ENCODE measurements at regions not wholly inside any gene's neighbourhood (a gene's known extent, or its start where the extent isn't known, plus 50 kb on each side); places are given as distances from the start of the nearest gene placed in this dataset.

GRCh38 chr13:103324641-103325040, 258.4 kb upstream of the SLC10A2 start:
- Histone ChIP-seq H3K27ac (no peak overlapping the region), H3K4me1 (no peaks in the 10 kb centered on the region), H3K9me3 (no peaks in the 10 kb centered on the region), H3K36me3 (no peaks in the 10 kb centered on the region), H3K4me3 (no peak overlapping the region), H3K27me3 (no peaks in the 10 kb centered on the region)
- no peak for DNase-seq (ENCODE audit: low spot score)
- TF ChIP-seq, protein P1, sequence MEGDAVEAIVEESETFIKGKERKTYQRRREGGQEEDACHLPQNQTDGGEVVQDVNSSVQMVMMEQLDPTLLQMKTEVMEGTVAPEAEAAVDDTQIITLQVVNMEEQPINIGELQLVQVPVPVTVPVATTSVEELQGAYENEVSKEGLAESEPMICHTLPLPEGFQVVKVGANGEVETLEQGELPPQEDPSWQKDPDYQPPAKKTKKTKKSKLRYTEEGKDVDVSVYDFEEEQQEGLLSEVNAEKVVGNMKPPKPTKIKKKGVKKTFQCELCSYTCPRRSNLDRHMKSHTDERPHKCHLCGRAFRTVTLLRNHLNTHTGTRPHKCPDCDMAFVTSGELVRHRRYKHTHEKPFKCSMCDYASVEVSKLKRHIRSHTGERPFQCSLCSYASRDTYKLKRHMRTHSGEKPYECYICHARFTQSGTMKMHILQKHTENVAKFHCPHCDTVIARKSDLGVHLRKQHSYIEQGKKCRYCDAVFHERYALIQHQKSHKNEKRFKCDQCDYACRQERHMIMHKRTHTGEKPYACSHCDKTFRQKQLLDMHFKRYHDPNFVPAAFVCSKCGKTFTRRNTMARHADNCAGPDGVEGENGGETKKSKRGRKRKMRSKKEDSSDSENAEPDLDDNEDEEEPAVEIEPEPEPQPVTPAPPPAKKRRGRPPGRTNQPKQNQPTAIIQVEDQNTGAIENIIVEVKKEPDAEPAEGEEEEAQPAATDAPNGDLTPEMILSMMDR (IDR thresholded peaks at IDR 0.05) = no peak

DNA sequence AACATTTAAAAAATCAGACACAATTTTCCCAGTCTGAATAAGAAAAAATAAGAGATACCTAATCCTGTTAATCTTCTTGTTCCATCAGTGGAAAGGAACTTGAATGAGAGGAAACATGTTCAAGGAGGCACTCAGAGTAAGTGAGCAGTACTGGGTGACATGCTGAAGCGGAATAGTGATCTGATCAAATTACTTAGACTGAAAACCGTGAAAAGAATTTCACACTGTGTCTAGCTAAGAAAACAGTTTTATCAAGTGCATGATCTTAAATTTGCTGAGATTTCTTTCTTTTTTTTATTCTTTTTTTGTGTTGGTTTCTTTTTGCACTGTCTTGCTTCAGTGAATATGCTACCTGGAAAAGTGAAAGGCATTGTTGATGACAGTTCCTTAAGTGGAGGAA, 249.5 kb upstream of the SLC10A2 start:
- no peak overlapping the region for H3K4me3 ChIP-seq
- H3K4me1 ChIP-seq = no peaks in the 10 kb centered on the region
- H3K36me3 ChIP-seq = no peaks in the 10 kb centered on the region
- no peak overlapping the region for H3K27ac ChIP-seq
- DNase-seq (ENCODE audit: low spot score) = no peak
- H3K27me3 ChIP-seq = no peaks in the 10 kb centered on the region
- TF ChIP-seq, protein P1 (IDR thresholded peaks at IDR 0.05) = no peak
- no peaks in the 10 kb centered on the region for H3K9me3 ChIP-seq

DNA sequence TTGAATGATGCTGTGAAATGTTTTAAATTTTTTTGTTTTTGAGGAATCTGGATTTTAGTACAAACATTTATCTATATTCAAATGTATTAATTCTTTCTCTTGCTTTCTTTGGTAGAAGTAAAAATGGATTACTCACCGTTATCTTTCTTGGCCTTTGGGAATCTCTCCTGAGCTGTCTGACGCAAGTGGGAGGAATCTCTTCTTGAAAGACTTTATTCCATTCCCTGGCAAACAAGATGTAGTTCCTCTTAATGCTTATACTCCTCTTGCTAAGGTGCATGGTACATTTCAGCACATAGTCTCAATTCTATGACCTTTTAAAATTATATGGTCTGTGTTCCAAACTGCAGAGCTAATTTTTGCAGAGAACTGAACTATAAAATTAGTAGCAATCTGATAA, 246.2 kb upstream of the SLC10A2 start:
- no peaks in the 10 kb centered on the region for H3K36me3 ChIP-seq
- H3K27ac ChIP-seq = no peak overlapping the region
- H3K4me1 ChIP-seq = no peaks in the 10 kb centered on the region
- TF ChIP-seq, protein P1 (IDR thresholded peaks at IDR 0.05) = no peak
- no peaks in the 10 kb centered on the region for H3K9me3 ChIP-seq
- no peak for DNase-seq (ENCODE audit: low spot score)
- no peak overlapping the region for H3K4me3 ChIP-seq
- H3K27me3 ChIP-seq = no peaks in the 10 kb centered on the region

DNA sequence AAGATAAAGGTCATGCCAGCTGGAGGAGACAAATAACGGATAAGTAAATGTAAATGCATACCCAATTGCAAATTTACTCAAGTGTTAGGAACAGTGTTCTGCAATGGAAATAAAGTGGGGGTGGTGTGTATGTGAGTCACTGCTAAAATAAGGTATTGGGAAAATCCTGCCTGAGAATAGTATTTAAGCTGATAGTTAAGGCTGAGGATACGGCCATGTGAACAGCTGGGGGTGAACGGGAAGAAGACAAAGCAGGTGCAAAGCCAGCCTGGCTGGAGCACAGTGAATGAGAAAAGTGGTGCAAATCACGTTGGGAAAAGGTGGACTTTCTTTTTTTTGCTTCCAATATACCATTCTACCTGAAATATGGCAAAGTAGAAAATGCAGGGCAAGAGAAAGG, 242.4 kb upstream of the SLC10A2 start:
- no peak overlapping the region for H3K27ac ChIP-seq
- H3K36me3 ChIP-seq = no peaks in the 10 kb centered on the region
- no peaks in the 10 kb centered on the region for H3K9me3 ChIP-seq
- no peaks in the 10 kb centered on the region for H3K27me3 ChIP-seq
- DNase-seq (ENCODE audit: low spot score) = no peak
- TF ChIP-seq, protein P1 (IDR thresholded peaks at IDR 0.05) = no peak
- no peak overlapping the region for H3K4me3 ChIP-seq
- H3K4me1 ChIP-seq = no peaks in the 10 kb centered on the region

DNA sequence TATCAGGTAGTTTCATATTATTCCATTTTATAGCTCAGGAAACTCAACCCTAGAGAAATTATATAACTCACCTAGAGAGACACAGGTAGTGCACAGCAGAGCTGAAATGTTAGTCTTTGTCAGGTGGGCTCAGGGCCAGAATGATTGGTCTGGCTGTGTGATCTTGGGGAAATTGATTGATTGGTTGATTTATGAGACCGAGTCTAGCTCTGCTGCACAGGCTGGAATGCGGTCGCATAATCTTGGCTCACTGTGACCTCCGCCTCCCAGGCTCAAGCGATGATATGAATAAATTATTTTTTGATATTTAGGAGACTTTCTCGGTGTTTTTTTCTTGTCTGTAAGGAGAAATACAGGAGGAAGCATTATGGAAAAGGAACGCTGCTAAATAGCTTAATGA, 239.9 kb upstream of the SLC10A2 start:
- Histone ChIP-seq H3K9me3 (no peaks in the 10 kb centered on the region), H3K36me3 (no peaks in the 10 kb centered on the region), H3K27me3 (no peaks in the 10 kb centered on the region), H3K27ac (no peak overlapping the region), H3K4me3 (no peak overlapping the region), H3K4me1 (no peaks in the 10 kb centered on the region)
- TF ChIP-seq, protein P1 (IDR thresholded peaks at IDR 0.05) = no peak
- DNase-seq (ENCODE audit: low spot score) = no peak

- TF ChIP-seq, protein P1 (IDR thresholded peaks at IDR 0.05) = no peak
- Histone ChIP-seq H3K27ac (no peak overlapping the region), H3K9me3 (no peaks in the 10 kb centered on the region), H3K36me3 (no peaks in the 10 kb centered on the region), H3K4me1 (no peaks in the 10 kb centered on the region), H3K27me3 (no peaks in the 10 kb centered on the region), H3K4me3 (no peak overlapping the region)
- DNase-seq (ENCODE audit: low spot score) = no peak
Measured at GRCh38 chr13:103303078-103303651, 236.9 kb upstream of the SLC10A2 start.

All from right atrium auricular region (tissue), 2 donors.